ENCODE measurements at regions not wholly inside any gene's neighbourhood (a gene's known extent, or its start where the extent isn't known, plus 50 kb on each side); places are given as distances from the start of the nearest gene placed in this dataset.

GRCh38 chr4:73929278-73929677, 52.5 kb downstream of the PF4 start:
- DNase-seq, result no peak

DNA sequence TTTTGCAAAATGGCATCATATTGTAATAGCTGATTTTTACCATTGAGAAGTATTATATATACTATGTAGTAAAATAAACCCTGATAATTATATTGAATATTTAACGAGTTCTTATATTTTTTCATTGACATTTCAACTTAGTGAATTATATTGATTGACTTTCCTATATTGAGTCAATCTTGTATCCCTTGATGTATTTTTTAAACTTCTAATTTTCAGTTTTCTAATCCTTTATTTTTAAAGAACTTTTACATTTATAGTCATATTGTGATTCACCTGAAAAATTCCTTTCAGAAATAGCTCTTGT, 54.4 kb downstream of the CXCL1 start:
- DNase-seq, result no peak

DNA sequence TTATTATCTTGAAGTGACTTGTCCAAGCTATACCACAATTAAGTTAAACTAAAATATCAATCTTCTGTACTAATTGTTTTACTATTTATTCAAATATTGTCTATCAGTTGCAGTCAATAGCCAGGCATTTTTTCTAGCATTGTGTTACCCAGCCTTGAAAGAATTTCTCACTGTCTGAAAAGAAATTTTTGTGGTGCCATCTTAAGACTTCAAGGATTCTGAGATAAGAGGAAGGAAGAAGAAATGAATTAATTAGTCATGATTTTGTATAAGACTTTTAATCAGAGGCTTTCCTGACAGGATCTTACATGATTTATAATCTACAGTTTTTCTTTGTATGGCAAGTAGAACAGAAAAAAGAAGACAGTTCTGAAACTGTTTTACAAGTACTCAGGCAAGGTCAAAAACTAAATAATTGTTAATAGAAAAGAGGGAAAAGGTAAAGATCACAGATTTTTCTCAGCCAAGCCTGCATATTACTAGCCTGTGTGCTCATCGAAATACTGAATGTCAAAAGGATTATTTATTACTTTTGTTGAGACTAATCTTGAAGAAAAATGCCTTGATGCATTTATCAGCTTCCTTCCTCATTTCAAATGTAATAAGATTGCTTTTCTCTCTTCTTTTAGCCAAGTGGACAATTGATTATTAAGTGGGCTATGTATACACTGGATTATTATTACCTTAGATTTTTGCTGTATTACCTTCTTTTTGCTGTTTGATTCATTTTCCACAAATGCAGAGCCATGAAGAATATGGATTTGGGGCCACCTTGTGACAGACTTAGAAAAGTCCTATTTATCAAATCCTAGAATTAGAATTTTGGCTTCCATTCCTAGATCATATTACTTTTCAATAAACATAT, 53.8 kb downstream of the CXCL1 start:
- DNase-seq, result peak in 1 of 2 experiments; percentile 5

GRCh38 chr4:73922317-73922716, 53.1 kb downstream of the CXCL1 start:
- DNase-seq, result no peak

Measured in NCI-H526 (cell line).